KMS-11 (cell line): ENCODE measurements at regions not wholly inside any gene's neighbourhood (a gene's known extent, or its start where the extent isn't known, plus 50 kb on each side); places are given as distances from the start of the nearest gene placed in this dataset.

ENCODE experiments used
- H2AFZ ChIP-seq: fragments of 200-600 bp; sonication (generic); 2 replicates; pipeline ENCODE4 v1.6.1; 2016; ENCODE audit warnings: antibody characterized with exemption, mixed run types, low read depth
- H3K27ac ChIP-seq: fragments of 200-600 bp; sonication (generic); 2 replicates; pipeline ENCODE4 v1.6.1; 2016; ENCODE audit warnings: mild to moderate bottlenecking, mixed run types
- H3K27me3 ChIP-seq: fragments of 200-600 bp; sonication (generic); 2 replicates; pipeline ENCODE4 v1.6.1; 2017; ENCODE audit warnings: mild to moderate bottlenecking, low read depth, mixed run types, moderate library complexity; ENCODE audit not compliant: insufficient read depth
- H3K36me3 ChIP-seq: fragments of 200-600 bp; sonication (generic); 2 replicates; pipeline ENCODE4 v1.6.1; 2017; ENCODE audit warnings: mild to moderate bottlenecking, mixed run types; ENCODE audit not compliant: insufficient read depth
- H3K4me1 ChIP-seq: fragments of 200-600 bp; sonication (generic); 2 replicates; pipeline ENCODE4 v1.6.1; 2016; ENCODE audit warnings: mild to moderate bottlenecking, low read depth, mixed run types; ENCODE audit not compliant: poor library complexity, severe bottlenecking
- H3K4me2 ChIP-seq: fragments of 200-600 bp; sonication (generic); 2 replicates; pipeline ENCODE4 v1.7.0; 2016; ENCODE audit warnings: mild to moderate bottlenecking, mixed run types
- H3K4me3 ChIP-seq: fragments of 200-600 bp; sonication (generic); IDR thresholded peaks from 2 replicates; pipeline ENCODE4 v1.6.1; 2017; ENCODE audit warnings: low read depth, low read length, mixed read lengths; ENCODE audit not compliant: insufficient read depth
- H3K79me2 ChIP-seq: fragments of 200-600 bp; sonication (generic); 2 replicates; pipeline ENCODE4 v1.6.1; 2016; ENCODE audit warnings: low read depth, mixed run types; ENCODE audit not compliant: insufficient read depth
- H3K9ac ChIP-seq: fragments of 200-600 bp; sonication (generic); 2 replicates; pipeline ENCODE4 v1.6.1; 2016; ENCODE audit warnings: mild to moderate bottlenecking, mixed run types
- H4K20me1 ChIP-seq: fragments of 200-600 bp; sonication (generic); 2 replicates; pipeline ENCODE4 v1.6.1; 2016; ENCODE audit warnings: mild to moderate bottlenecking, mixed run types; ENCODE audit not compliant: insufficient read depth
- CTCF ChIP-seq: fragments of 200-600 bp; sonication (generic); conservative IDR thresholded peaks from 2 replicates; pipeline ENCODE4 v1.6.1; 2017; ENCODE audit warnings: low read depth, mild to moderate bottlenecking, antibody characterized with exemption, low read length, moderate library complexity, mixed read lengths

DNA sequence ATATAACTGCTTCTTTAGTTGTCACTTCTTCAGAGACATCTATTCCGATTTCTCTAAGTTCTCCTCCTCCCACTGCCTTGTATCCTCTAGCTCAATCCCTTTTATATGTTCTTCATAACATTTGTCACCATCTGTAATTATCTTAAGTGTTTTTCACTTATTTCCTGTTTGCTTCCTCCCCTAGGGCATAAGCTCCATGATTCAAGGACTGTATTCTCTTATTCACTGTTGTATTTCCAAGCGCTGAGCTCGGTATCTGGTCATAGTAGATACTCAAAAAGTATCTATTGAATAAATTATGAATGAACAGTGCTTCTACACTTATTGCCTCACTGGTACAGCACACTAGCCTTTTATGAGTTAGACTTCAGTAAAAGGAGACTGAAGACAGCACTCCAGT, 109.0 kb upstream of the TMPO start:
- Histone ChIP-seq H3K4me2 (no peak overlapping the region), H3K9ac (no peak overlapping the region), H3K36me3 (no peaks in the 10 kb centered on the region), H3K27me3 (no peaks in the 10 kb centered on the region), H4K20me1 (no peaks in the 10 kb centered on the region), H3K27ac (no peak overlapping the region), H2AFZ (no peak overlapping the region), H3K4me3 (no peak overlapping the region), H3K4me1 (no peaks in the 10 kb centered on the region), H3K79me2 (no peaks in the 10 kb centered on the region)
- no peak for TF ChIP-seq CTCF

- Histone ChIP-seq H3K27me3 (no peaks in the 10 kb centered on the region), H4K20me1 (no peaks in the 10 kb centered on the region), H3K27ac (no peak overlapping the region), H3K79me2 (no peaks in the 10 kb centered on the region), H3K4me3 (no peak overlapping the region), H2AFZ (no peak overlapping the region), H3K36me3 (no peaks in the 10 kb centered on the region), H3K9ac (no peak overlapping the region), H3K4me1 (no peaks in the 10 kb centered on the region), H3K4me2 (no peak overlapping the region)
- no peak for TF ChIP-seq CTCF
Measured at GRCh38 chr12:98408681-98409080, 106.7 kb upstream of the TMPO start.

- H3K27me3 ChIP-seq: no peaks in the 10 kb centered on the region
- H3K4me1 ChIP-seq: no peaks in the 10 kb centered on the region
- no peak overlapping the region for H3K9ac ChIP-seq
- no peaks in the 10 kb centered on the region for H4K20me1 ChIP-seq
- H3K4me3 ChIP-seq: no peak overlapping the region
- H2AFZ ChIP-seq: no peak overlapping the region
- H3K36me3 ChIP-seq: no peaks in the 10 kb centered on the region
- no peaks in the 10 kb centered on the region for H3K79me2 ChIP-seq
- no peak for TF ChIP-seq CTCF
- no peak overlapping the region for H3K4me2 ChIP-seq
- no peak overlapping the region for H3K27ac ChIP-seq
Measured at GRCh38 chr12:98409548-98409947, 105.8 kb upstream of the TMPO start.

- Histone ChIP-seq H4K20me1 (no peaks in the 10 kb centered on the region), H3K4me3 (no peak overlapping the region), H3K4me1 (no peaks in the 10 kb centered on the region), H3K79me2 (no peaks in the 10 kb centered on the region), H2AFZ (no peak overlapping the region), H3K4me2 (no peak overlapping the region), H3K27ac (no peak overlapping the region), H3K9ac (no peak overlapping the region), H3K36me3 (no peaks in the 10 kb centered on the region), H3K27me3 (no peaks in the 10 kb centered on the region)
- TF ChIP-seq CTCF: no peak
Measured at GRCh38 chr12:98410356-98410755, 105.0 kb upstream of the TMPO start.

DNA sequence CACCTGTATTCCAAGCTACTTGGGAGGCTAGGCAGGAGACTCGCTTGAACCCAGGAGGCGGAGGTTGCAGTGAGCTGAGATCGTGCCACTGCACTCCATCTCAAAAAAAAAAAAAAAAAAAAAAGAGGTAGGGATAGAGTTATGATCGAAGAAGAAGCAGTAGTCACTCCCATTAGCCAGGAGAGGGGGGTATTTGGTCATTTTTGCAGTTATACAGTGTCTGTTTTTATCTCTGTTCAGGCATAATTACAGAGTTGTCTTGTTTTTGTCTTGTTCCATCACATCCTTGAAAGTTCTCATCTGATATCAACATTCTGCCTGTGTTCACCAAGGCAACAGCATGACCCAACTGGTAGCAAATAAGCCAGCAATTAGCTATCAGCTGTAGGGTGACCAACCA, 98.5 kb upstream of the TMPO start:
- H2AFZ ChIP-seq: no peak overlapping the region
- no peak overlapping the region for H3K4me2 ChIP-seq
- no peaks in the 10 kb centered on the region for H3K36me3 ChIP-seq
- H3K4me3 ChIP-seq: no peak overlapping the region
- no peaks in the 10 kb centered on the region for H3K79me2 ChIP-seq
- no peaks in the 10 kb centered on the region for H4K20me1 ChIP-seq
- H3K27me3 ChIP-seq: no peaks in the 10 kb centered on the region
- no peak overlapping the region for H3K27ac ChIP-seq
- no peaks in the 10 kb centered on the region for H3K4me1 ChIP-seq
- H3K9ac ChIP-seq: no peak overlapping the region
- TF ChIP-seq CTCF: no peak
